ENCODE measurements at regions not wholly inside any gene's neighbourhood (a gene's known extent, or its start where the extent isn't known, plus 50 kb on each side); places are given as distances from the start of the nearest gene placed in this dataset.
"Not testable (repeated sequence)": the region's sequence is repeated elsewhere in the genome, so short reads cannot be mapped to it uniquely, and the experiment has no call there.

DNA sequence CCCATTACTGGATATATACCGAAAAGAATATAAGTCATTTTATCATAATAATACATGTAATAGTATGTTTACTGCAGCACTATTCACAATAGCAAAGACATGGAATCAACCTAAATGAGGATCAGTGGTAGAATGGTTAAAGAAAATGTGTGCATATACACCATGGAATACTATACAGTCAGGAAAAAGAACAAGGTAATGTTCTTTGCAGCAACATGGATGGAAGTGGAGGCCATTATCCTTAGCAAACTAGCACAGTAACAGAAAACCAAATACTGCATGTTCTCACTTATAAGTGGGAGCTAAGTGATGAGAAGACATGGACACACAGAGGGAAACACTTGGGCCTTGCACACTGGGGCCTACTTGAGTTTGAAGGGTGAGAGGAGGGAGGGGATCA lies 207.4 kb upstream of the APOOL start:
- Mint-ChIP-seq H3K9me3 (ENCODE audit: insufficient read depth) (no peaks in the 10 kb centered on the region), H3K27me3 (no peaks in the 10 kb centered on the region), H3K4me1 (no peaks in the 10 kb centered on the region), H3K4me3 (no peak overlapping the region), H3K27ac (no peak overlapping the region)
- H3K27me3 ChIP-seq (replicated peaks in 1 of 4; ENCODE audit: control extremely low read depth in 1 of 4, control insufficient read depth in 3 of 4, insufficient read depth in 4 of 4, low read length in 3 of 4) = no peaks in the 10 kb centered on the region
- no peaks in the 10 kb centered on the region for H3K9me3 ChIP-seq (ENCODE audit: control extremely low read depth in 1 of 3, control insufficient read depth in 2 of 3, insufficient read depth in 1 of 3, low read length in 2 of 3)
- no peaks in the 10 kb centered on the region for H3K79me2 ChIP-seq (ENCODE audit: control insufficient read depth, insufficient read depth, low read length)
- no CpG with 5 or more reads among the region's 1 CpG for WGBS (ENCODE audit: insufficient coverage)
- intact Hi-C loops (cut with micrococcal nuclease) = no loop called here
- ATAC-seq (ENCODE audit: low read depth) (no peak), DNase-seq (no peak)
- H3K4me2 ChIP-seq (replicated peaks; ENCODE audit: low read depth, low read length, poor library complexity, severe bottlenecking) = no peak overlapping the region
- TF ChIP-seq, protein P1, sequence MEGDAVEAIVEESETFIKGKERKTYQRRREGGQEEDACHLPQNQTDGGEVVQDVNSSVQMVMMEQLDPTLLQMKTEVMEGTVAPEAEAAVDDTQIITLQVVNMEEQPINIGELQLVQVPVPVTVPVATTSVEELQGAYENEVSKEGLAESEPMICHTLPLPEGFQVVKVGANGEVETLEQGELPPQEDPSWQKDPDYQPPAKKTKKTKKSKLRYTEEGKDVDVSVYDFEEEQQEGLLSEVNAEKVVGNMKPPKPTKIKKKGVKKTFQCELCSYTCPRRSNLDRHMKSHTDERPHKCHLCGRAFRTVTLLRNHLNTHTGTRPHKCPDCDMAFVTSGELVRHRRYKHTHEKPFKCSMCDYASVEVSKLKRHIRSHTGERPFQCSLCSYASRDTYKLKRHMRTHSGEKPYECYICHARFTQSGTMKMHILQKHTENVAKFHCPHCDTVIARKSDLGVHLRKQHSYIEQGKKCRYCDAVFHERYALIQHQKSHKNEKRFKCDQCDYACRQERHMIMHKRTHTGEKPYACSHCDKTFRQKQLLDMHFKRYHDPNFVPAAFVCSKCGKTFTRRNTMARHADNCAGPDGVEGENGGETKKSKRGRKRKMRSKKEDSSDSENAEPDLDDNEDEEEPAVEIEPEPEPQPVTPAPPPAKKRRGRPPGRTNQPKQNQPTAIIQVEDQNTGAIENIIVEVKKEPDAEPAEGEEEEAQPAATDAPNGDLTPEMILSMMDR (IDR thresholded peaks at IDR 0.05) = no peak
- TF ChIP-seq EZH2 (IDR thresholded peaks at IDR 0.05; ENCODE audit: borderline replicate concordance, insufficient read depth, low read depth, low read length, poor library complexity, severe bottlenecking) = no peak
- H3K4me1 ChIP-seq (ENCODE audit: control insufficient read depth in 2 of 2, insufficient read depth in 2 of 2, low read length in 2 of 2) = no peaks in the 10 kb centered on the region
- POLR2A ChIA-PET = no interaction called here
- no peak overlapping the region for H3K27ac ChIP-seq (ENCODE audit: low read length in 2 of 2)
- H4K20me1 ChIP-seq (ENCODE audit: control insufficient read depth, insufficient read depth, low read length, poor library complexity, severe bottlenecking) = no peaks in the 10 kb centered on the region
- no peaks in the 10 kb centered on the region for H3K36me3 ChIP-seq (replicated peaks in 1 of 2; ENCODE audit: control extremely low read depth in 1 of 2, control insufficient read depth in 1 of 2, extremely low read depth in 1 of 2, insufficient read depth in 2 of 2, low read length in 1 of 2)
- no peak overlapping the region for H2AFZ ChIP-seq (ENCODE audit: insufficient read depth, low read depth, low read length, poor library complexity, severe bottlenecking)
- no peak overlapping the region for H3K4me3 ChIP-seq (ENCODE audit: control extremely low read depth in 1 of 5, extremely low read depth in 1 of 5, insufficient read depth in 1 of 5, low read depth in 2 of 5, low read length in 4 of 5)
- H3K9ac ChIP-seq (ENCODE audit: low read length) = no peak overlapping the region
- CTCF ChIA-PET = no interaction called here

DNA sequence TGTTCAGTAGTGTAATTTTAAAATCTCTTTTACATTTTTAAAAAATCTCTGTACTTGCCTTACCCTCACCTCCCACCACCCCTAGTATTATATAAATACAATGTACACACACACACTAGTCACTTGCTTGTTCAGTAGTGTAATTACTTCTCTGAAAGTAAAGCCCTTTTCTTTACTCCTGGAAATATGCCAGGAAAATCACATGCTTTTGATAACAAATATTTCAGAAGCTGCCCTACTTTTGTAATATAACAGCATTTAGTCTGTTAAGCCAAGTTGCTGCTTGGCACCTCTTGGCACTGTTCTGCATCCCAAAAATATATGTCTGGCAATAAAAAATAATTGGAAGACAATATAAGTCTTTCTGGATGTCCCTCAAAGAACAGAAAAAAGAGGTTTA lies 172.8 kb upstream of the APOOL start:
- ATAC-seq (ENCODE audit: low read depth) = no peak
- POLR2A ChIA-PET = no interaction called here
- H3K9me3 ChIP-seq (ENCODE audit: control extremely low read depth in 1 of 3, control insufficient read depth in 2 of 3, insufficient read depth in 1 of 3, low read length in 2 of 3) = no peaks in the 10 kb centered on the region

DNA sequence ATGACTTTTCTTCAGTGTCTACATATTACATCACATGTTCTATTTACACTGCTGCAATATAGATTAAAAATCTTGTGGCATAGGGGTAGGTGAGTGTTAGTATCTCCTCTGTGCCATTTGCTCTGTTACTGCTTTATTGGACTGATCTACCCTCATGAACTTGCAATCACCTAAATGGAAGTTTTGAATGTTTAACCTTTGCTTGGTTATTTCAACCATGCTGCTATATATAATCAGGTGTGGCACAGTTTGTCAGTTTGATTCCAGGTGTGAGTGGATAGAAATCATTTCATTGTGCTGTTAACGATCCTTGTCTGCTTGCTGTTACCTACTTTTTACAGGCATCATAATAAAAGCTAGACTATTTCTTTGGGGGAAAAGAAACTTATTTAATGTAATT lies 157.1 kb upstream of the APOOL start:
- H3K27me3 ChIP-seq (replicated peaks in 1 of 4; ENCODE audit: control extremely low read depth in 1 of 4, control insufficient read depth in 3 of 4, insufficient read depth in 4 of 4, low read length in 3 of 4); H3K4me3 ChIP-seq (ENCODE audit: control extremely low read depth in 1 of 5, extremely low read depth in 1 of 5, insufficient read depth in 1 of 5, low read depth in 2 of 5, low read length in 4 of 5); H3K79me2 ChIP-seq (ENCODE audit: control insufficient read depth, insufficient read depth, low read length); H3K4me2 ChIP-seq (replicated peaks; ENCODE audit: low read depth, low read length, poor library complexity, severe bottlenecking); H3K9me3 ChIP-seq (ENCODE audit: control extremely low read depth in 1 of 3, control insufficient read depth in 2 of 3, insufficient read depth in 1 of 3, low read length in 2 of 3); H3K4me3 Mint-ChIP-seq; H3K4me1 Mint-ChIP-seq; POLR2A ChIA-PET; H3K27ac Mint-ChIP-seq; H3K9me3 Mint-ChIP-seq (ENCODE audit: insufficient read depth); CTCF ChIA-PET; DNase-seq; ATAC-seq (ENCODE audit: low read depth); H3K36me3 ChIP-seq (replicated peaks in 1 of 2; ENCODE audit: control extremely low read depth in 1 of 2, control insufficient read depth in 1 of 2, extremely low read depth in 1 of 2, insufficient read depth in 2 of 2, low read length in 1 of 2); H2AFZ ChIP-seq (ENCODE audit: insufficient read depth, low read depth, low read length, poor library complexity, severe bottlenecking); intact Hi-C loops (cut with micrococcal nuclease); H3K27ac ChIP-seq (ENCODE audit: low read length in 2 of 2); H3K9ac ChIP-seq (ENCODE audit: low read length); H3K4me1 ChIP-seq (ENCODE audit: control insufficient read depth in 2 of 2, insufficient read depth in 2 of 2, low read length in 2 of 2); H4K20me1 ChIP-seq (ENCODE audit: control insufficient read depth, insufficient read depth, low read length, poor library complexity, severe bottlenecking); H3K27me3 Mint-ChIP-seq: not testable (repeated sequence)
- WGBS (ENCODE audit: insufficient coverage) = no CpG with 5 or more reads among the region's 1 CpG

More for the DNA sequence above, 172.8 kb upstream of the APOOL start:
- H3K36me3 ChIP-seq (replicated peaks in 1 of 2; ENCODE audit: control extremely low read depth in 1 of 2, control insufficient read depth in 1 of 2, extremely low read depth in 1 of 2, insufficient read depth in 2 of 2, low read length in 1 of 2) = no peaks in the 10 kb centered on the region
- H3K4me1 Mint-ChIP-seq = no peaks in the 10 kb centered on the region
- H3K4me1 ChIP-seq (ENCODE audit: control insufficient read depth in 2 of 2, insufficient read depth in 2 of 2, low read length in 2 of 2) = no peaks in the 10 kb centered on the region
- H3K4me3 ChIP-seq (ENCODE audit: control extremely low read depth in 1 of 5, extremely low read depth in 1 of 5, insufficient read depth in 1 of 5, low read depth in 2 of 5, low read length in 4 of 5) = no peak overlapping the region
- TF ChIP-seq EZH2 (IDR thresholded peaks at IDR 0.05; ENCODE audit: borderline replicate concordance, insufficient read depth, low read depth, low read length, poor library complexity, severe bottlenecking) = no peak
- TF ChIP-seq, protein P1 (IDR thresholded peaks at IDR 0.05) = no peak
- no peak overlapping the region for H3K4me2 ChIP-seq (replicated peaks; ENCODE audit: low read depth, low read length, poor library complexity, severe bottlenecking)
- H3K79me2 ChIP-seq (ENCODE audit: control insufficient read depth, insufficient read depth, low read length) = no peaks in the 10 kb centered on the region
- no peaks in the 10 kb centered on the region for H4K20me1 ChIP-seq (ENCODE audit: control insufficient read depth, insufficient read depth, low read length, poor library complexity, severe bottlenecking)
- no peaks in the 10 kb centered on the region for H3K9me3 Mint-ChIP-seq (ENCODE audit: insufficient read depth)
- H3K27me3 Mint-ChIP-seq = no peaks in the 10 kb centered on the region
- DNase-seq = no peak
- CTCF ChIA-PET = no interaction called here
- H3K27me3 ChIP-seq (replicated peaks in 1 of 4; ENCODE audit: control extremely low read depth in 1 of 4, control insufficient read depth in 3 of 4, insufficient read depth in 4 of 4, low read length in 3 of 4) = no peaks in the 10 kb centered on the region
- no peak overlapping the region for H3K27ac Mint-ChIP-seq
- no peak overlapping the region for H3K9ac ChIP-seq (ENCODE audit: low read length)
- intact Hi-C loops (cut with micrococcal nuclease) = no loop called here
- no peak overlapping the region for H3K4me3 Mint-ChIP-seq
- H3K27ac ChIP-seq (ENCODE audit: low read length in 2 of 2) = no peak overlapping the region
- no peak overlapping the region for H2AFZ ChIP-seq (ENCODE audit: insufficient read depth, low read depth, low read length, poor library complexity, severe bottlenecking)

Measured in B cell (primary cell).